Fibroblast of lung (primary cell): ENCODE measurements at regions not wholly inside any gene's neighbourhood (a gene's known extent, or its start where the extent isn't known, plus 50 kb on each side); places are given as distances from the start of the nearest gene placed in this dataset.

Experiments used
- EZH2 ChIP-seq: IDR thresholded peaks from 2 replicates; pipeline ENCODE4 v1.5.1; 2012; ENCODE audit warnings: low read length, control low read depth, mild to moderate bottlenecking; ENCODE audit errors: missing control alignments
- TF ChIP-seq, protein P1 (sequence below), 2 donors: IDR thresholded peaks in 1 of 2; conservative IDR thresholded peaks in 1 of 2; 1 replicate in 1 of 2; 2 replicates in 1 of 2; pipeline ENCODE4 v1.5.1; 2011 to 2012; ENCODE audit warnings: low read length in 2 of 2, control low read depth in 1 of 2, inconsistent platforms in 1 of 2, low read depth in 1 of 2, mild to moderate bottlenecking in 1 of 2

DNA sequence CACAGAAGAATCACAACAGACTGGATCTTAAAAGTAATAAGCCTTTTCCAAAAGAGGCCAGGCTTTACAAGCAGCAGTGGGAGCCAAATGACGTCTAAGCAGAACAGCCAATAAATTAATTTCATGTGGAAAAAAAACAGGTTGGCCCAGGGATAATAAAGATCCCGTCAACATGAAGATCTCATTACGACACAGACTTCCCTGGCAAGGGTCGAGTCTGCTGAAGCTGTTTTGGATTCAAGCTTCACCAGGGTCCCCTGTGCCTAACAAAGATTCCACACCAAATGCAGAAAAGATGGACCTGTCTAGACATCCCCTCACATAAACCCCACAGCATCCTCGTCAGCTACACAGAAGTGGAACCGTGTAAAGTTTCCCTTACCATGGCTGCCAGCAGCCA lies 215.1 kb upstream of the ZNF507 start:
- TF ChIP-seq, protein P1, sequence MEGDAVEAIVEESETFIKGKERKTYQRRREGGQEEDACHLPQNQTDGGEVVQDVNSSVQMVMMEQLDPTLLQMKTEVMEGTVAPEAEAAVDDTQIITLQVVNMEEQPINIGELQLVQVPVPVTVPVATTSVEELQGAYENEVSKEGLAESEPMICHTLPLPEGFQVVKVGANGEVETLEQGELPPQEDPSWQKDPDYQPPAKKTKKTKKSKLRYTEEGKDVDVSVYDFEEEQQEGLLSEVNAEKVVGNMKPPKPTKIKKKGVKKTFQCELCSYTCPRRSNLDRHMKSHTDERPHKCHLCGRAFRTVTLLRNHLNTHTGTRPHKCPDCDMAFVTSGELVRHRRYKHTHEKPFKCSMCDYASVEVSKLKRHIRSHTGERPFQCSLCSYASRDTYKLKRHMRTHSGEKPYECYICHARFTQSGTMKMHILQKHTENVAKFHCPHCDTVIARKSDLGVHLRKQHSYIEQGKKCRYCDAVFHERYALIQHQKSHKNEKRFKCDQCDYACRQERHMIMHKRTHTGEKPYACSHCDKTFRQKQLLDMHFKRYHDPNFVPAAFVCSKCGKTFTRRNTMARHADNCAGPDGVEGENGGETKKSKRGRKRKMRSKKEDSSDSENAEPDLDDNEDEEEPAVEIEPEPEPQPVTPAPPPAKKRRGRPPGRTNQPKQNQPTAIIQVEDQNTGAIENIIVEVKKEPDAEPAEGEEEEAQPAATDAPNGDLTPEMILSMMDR (conservative IDR thresholded peaks at IDR 0.05 in 1 of 2, IDR thresholded peaks at IDR 0.05 in 1 of 2; ENCODE audit: low read depth in 1 of 2, low read length in 2 of 2): no peak
- no peak for TF ChIP-seq EZH2
